COLO668 (cell line): ENCODE measurements at regions not wholly inside any gene's neighbourhood (a gene's known extent, or its start where the extent isn't known, plus 50 kb on each side); places are given as distances from the start of the nearest gene placed in this dataset.
A peak's percentile ranks its signal among the peaks of the same experiment; 100 is the strongest.

Source experiments
- DNase-seq: peaks from one replicate; lab custom pipeline; 2025; ENCODE audit not compliant: unreplicated experiment; lab: John Stamatoyannopoulos, UW

DNA sequence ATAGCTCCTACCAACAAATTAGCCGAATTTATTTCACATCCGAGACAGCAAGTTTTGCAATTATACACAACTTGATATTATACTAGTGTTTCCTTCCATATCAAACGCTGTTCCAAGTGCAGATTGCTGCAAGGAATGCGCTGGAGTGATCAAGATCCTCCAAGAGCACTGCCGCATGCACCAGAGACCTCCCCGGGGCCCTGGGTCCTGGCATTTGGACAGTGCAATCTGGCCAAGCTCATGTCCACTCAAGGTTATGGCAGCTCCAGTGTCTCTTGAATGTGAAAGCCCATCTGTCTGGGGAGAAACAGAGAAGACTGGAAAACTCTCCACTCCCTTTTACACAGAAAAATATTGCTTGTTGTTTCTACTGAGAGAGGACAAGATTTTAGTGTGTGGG lies 111.9 kb downstream of the HSPH1 start:
- no peak for DNase-seq

DNA sequence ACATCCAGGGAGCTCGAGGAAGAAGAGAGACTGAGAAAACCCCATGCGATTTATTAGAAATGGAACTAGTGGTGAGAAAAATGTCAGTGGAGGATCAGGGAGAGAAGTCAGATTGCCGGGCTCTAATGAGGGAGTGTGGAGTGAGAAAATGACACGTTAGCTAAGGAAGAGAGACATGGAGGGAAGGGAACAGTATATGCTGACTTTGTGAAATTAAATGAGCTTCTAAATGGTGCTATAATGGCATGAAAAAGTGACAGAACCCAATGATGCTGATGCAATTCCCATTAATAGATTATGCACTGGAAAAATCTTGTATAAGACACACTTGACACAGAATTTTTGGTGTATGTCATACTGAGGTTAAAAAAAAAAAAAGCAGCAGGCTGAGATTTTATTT lies 112.6 kb downstream of the HSPH1 start:
- no peak for DNase-seq

DNA sequence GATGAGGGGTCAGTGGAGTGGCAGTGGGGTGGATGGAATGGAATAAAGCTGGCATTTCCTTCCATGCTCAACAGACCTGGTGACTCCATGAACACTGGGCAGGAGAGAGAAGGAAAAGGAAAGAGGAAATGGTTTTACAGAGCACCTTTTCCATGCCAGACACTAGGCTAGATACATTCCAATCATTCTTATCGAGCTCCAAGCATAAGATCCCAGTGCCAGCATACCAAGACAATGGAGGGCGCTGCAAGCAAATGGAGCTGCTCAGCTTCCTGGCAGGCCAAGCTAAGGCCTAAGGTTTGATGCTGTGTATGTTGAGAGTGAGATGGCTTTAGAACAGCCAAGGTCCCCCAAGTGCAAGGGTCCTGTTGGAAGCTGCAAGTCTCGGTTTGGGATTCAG lies 113.2 kb downstream of the HSPH1 start:
- DNase-seq: no peak

DNA sequence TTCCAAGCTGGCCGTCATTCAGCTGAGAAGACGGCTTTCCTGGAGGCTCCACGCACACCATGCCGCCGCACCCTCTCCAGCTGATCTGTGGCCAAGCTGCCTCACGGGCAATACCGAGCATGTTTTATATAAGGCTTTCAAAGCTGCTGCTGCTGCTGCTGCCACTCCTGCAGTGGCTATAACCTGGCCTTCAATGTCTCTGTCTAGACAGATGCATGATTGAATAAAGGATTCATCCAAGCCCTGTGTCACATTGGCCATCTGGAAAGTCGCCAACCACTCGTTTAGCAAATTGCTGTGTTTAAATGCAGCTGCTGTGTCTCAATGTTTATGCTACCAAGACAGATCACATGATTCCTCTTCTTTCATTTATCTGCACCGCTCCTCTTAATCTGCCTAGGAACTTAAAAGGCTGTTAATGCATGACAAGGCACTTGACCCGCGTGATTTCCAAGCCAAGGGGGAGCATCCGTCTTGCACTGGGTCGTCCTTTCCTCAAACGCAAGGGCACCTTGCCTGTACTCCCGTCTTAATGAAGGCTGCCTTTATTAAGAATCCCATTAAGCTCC lies 114.3 kb downstream of the TEX26 start:
- peak; percentile 93 for DNase-seq

DNA sequence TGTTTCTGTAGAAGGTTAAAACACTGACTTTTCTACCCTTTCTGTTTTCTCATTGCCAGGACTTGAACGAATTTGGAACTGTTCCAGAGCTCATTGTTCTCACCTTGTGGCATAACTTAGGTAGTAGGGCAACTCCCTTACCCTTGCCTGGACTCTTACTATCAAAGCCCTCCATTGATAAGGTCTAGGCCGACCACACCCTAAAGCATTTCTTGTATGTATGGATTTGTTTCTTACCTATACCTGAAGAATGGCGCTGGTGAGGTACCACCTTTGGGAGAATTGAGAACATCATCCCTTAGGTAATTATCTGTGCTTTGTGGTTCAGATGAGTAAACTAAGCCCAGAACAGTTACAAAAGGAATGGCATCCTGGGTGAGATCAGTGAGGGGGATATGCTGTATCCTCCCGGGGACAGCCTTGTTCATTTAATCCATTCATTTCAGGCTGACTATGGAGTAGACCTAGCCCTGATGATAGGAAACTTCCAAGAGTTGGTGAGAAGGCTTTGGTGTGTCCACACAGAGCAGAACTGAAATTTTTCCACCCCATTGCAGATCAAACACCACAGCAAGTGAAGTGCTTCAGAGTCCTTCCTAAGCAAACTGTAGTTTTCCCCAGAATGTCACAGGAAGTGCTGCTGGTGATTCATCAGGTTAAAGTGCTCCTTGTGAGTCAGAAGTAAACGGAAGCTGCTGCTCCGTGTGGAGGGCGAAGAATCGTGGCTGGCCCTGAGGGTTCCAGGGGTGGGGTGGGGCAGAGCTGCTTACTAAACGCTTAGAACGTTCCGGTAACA lies 113.0 kb downstream of the TEX26 start:
- peak; percentile 48 for DNase-seq

DNA sequence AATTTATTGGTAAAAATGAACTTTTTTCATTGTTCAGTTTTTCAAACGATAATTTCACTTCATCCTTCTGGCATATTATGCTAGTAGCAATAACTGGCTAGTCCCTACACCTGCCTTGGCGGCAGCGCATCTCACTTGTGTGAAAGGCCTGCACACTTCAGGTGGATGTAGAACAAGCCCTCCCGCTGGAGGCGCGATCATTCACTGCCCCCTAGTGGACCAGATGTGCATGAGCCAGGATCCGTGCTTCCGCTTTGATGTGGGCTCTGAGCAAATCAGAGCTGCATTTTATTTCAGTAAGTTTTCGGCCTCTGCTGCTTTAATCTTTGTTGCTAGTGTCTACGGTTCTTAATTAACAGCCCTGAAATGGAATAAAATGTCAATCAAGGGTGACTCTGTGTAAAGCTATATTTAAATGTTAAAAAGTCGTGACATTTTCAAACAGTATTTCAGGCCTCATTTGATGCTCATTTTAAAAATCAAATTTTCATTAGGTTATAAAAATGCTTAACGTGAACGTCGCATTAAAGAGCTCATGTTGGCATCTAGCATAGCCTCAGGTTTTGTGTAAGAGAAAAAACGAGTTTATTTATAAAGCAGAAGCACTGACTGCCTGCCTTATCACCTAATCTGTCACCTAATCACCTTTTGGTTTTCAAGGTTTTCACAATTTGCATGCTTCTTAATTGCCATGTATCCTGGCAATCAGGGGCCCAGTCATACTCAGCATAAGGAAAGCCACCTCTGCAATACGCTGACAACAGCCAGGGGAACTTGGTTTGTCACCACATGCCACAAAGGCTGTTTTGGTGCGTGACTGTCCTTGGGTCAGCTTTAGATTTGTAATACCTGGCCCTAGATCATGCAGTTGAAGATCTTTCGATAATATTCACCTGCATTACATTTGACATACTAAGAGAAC lies 112.2 kb downstream of the TEX26 start:
- peak; percentile 90 for DNase-seq

DNA sequence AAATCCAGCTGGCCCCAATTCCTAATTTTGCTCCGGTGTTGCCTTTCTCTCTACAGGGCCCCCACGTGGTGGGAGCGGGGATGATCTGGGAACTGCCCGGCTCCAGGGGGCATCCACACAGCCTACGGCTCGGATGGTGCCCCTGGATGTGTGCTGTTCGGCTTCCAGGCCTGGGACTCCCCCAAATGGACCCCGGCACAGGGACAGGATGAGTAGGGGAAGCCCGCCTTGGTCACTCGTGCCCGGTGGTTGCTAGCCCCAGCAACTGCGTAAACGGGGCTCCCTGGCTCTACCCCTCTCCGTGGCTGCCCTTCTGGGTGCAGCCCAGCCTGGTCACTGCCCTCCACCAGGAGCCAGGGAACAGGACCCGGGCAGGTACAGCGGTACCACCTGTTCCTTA lies 111.5 kb downstream of the TEX26 start:
- DNase-seq: no peak

DNA sequence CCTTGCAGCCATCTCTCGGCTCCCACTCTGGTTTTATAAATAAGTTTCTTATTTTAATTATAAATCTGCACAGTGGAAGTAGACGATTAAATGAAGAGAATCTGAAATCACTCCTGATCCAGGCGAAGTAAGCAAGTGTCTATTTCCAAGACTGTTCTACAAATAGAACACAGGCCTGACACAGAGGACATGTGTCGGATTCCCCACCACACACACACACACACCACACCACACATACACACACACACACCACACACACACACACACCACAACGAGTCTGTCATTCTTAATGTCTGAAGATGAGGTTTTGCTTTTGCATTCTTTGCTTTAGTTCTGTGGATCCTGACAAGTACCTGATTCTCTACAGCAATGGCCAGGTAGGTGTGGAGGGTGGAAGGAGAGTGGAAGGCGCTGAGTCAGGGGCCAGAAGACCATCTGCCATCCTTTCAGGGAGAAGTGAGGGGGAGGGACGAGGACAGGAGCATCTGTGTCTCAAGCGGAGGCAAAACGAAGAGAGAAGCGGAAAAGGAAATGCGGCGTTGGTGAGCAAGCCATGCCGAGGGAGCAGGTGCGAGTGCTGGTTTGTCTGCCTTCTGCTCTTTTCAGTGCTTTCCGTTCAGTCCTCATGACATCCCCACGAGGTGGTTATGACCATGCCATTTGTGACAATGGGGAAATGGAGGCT lies 110.2 kb downstream of the TEX26 start:
- no peak for DNase-seq

DNA sequence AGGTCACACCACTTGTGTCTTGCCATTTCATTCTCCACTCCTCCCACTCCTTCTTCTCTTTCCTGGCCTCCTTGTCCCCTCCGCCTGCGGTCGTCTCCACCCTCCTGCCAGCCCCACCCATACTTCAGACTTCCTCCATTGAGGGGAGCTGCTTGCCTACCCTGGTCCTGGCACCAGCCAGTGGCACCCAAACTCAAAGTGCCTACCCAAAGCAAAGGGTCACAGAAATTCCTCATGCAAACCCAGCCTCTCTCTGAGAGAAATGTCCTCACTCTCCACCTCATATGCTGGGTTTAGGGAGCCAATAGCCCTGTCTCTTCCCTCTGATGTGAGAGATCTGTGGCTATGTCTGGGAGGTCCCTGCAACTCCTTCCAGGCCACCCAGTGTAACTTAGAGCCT lies 109.6 kb downstream of the TEX26 start:
- no peak for DNase-seq

DNA sequence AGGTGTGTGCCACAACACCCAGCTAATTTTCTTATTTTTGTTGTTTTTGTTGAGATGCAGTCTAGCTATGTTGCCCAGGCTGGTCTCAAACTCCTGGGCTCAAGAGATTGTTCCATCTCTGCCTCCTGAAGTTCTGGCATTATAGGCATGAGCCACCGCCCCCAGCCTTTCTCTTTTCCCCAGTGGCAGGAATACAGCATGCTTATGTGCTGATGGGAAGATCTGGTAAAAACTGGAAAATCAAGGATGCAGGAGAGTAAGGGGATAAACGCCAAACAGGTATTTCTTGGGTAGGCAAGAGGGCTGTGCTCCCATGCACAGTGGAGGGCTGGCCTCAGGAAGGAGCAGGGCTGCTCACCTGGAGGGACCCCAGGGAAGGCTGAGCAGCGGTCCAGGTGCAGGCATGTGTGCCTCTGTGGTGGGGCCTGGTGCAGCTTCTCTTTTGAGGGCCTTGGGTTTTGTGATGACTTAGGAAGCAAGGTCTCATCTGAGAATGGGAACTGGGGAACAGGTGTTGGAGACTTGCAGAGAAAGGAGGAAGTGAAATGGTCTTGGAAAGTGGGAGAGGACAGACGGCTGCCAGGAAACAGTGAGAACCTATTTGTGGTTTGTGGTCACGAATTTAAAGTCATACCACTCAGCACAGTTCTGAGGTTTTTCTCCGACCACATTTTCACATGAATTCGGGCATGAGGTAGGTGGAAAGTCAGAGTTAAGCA lies 106.5 kb downstream of the TEX26 start:
- DNase-seq: no peak

DNA sequence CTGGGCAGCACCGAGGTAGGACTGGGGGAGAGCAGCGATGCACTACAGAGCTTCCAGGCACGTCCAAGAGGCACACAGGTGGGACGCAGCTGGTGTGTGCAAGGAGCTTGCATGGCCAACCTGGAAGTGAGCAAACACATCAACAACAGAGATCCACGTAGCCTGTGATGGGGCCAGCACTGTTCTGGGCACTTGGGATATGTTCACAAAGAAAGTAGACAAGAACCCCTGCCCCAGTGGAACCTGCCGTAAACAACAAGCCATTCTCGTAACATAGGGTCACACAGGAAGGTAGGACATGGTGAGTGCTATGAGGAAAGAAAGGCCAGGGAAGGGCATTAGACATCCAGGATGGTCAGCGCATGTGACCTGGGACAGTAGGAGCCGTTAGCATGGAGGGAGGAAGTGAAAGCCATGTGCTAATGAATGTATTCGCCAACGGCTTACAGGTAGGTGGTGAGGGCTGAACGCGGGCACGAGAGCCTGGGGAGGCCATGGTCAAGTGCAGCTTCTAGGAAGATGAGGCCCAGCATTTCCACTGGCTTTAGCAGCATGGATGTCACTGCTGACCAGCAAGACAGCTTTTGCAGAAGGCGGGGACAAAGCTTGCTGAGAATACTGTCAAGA lies 105.5 kb downstream of the TEX26 start:
- no peak for DNase-seq

DNA sequence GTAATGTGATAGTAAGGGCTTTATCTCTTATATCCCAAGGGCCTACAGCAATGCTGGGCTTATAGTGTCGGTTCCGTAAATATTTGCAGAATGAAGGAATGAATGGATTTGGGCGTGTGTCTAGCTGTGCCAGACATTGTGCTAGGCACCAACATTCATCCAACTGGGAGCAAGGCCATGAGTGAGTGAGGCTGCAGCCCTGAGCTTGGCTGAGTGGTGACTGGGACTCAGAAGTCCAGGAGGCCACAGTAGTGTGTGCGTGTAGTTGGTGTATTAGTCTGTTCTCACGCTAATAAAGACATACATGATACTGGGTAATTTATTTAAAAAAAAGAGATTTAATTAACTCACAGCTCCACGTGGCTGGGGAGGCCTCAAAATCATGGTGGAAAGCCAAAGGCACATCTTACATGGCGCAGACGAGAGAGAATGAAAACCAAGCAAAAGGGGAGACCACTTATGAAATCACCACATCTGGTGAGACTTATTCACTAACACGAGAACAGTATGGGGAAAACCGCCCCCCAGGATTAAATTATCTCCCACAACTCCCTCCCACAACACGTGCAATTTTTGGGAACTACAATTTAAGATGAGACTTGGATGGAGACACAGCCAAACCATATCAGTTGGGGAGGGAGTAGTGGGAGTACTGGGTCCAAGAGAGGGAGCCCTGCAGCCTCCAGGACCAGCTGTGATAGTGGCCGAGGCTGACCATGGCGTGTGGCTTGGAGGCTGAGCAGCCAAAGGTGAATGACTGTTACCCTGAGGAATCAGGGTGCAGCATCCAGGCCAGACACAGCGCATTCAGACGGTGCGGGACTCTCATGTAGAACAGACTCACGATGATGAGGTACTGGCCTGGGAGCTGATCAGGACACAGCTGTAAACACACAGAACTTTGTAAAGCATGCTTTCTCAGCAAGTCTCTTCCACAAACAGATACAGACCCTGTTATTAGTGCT lies 104.6 kb downstream of the TEX26 start:
- DNase-seq: no peak

DNA sequence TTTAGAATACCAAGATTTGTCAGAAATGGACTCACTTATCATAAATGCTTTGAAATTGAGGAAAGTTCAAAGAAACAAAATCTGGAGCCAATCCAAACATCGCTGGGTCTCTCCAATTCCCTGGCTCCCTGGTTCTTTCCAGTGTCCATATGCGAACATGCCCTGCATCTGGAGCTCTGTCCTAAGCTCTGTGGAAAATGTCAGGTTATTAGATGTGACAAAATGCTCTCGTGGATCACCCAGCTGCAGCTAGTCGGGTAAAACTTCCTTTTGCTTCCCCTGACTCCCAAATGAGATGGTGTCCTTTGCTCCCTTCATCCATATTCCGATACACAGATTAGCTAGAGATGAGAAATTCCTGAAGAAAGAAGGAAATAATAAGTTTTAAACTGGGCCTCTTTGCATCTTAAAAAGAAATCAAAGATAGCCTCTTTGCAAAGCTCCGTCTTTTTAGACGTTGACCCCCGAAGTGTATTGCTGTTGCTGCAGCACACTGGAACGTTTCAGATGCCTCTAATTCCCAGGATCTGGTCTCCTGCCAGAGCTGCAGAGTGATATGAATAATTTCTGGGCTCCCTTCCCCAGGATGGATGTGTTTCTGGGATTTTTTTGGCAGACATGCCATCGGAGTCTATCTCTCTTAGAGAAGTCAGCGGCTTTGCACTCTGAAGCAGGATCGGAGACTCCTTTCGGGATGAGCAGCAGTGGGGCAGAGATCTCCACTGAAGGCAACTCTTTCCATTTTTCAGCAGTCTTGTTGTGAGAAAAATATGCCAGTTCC lies 102.9 kb downstream of the TEX26 start:
- no peak for DNase-seq

DNA sequence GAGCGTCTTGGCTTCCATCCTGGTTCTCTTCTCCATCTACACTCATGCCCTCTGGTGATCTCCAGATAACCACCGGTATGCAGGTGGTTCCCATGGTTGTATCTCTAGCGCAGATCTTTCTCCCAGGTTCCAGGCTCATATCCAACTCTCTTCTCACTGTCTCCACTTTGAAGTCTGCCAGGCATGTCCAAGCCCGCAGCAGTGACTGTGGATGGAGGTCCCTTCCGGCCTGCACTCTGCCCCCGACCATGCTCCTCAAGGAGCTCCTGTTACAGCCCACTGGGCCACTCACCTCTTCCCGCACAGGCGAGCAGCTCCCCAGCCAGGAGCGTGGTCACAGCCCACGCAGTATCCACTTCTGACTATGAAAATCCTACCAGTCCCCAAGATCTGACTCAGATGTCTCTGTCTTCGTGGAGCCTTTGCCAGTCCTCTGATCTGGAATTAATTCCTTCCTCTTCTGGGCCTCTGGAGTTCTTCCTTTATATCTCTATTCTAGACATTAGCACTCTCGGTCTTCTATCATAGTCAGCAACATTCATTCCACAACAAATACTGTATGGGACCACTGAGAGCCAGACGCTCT lies 100.2 kb downstream of the TEX26 start:
- no peak for DNase-seq

DNA sequence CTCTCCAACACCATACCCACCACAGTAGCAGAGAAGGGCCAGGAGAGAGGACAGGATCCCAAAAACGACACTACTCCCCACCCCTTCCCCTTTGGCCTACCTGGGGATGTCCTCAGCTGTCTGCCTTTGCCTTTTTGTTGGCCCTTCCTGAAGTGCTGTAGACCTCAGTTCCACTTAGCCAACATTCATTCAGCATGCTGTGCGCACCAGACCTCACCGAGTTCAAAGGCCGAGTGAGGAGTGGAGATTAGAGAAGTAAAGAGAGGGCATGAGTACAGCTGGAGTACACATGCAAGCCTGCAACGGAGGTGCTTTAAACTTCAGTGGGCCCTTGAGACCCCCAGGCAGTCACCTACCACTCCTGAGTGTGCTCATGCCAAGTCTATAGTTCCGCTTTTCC lies 99.0 kb downstream of the TEX26 start:
- DNase-seq: no peak

DNA sequence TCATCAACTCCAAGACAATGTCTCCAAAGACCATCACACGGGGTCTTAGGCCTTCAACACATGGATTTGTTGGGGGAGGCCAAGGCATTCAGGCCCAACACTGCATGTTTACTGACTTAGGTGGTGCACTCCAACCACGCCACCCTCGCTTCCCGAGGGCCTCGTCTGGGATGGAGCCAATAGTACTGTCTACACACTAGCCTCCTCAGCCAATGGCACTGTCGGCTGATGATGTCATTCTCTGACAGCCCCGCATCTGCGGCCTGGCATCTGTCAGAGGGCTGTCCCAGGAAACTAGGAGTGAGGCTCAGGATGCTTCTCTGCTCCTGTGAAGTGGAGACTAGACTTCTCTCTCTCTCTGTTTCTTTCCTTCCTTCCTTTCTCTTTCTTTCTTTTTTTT lies 96.6 kb downstream of the TEX26 start:
- DNase-seq: no peak

DNA sequence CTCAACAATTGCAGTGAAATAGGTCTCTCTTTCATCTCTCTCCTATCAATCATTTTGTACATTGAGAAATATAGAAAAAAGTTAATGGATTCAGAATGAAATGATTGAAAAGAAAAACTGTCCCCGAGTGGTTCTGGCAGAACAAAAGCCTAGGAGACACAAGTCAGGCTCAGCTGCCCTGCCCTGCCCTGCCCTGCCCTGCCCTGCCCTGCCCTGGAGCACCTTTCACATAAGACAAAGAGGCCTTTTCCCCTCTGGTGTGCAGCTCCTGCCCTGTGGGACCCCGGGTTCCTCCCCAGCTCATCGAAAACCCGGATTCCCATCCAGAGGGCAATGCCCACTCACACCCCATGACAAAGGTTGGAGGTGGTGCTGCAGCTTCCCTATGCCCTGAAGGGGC lies 94.7 kb downstream of the TEX26 start:
- no peak for DNase-seq
